ENCODE measurements at regions not wholly inside any gene's neighbourhood (a gene's known extent, or its start where the extent isn't known, plus 50 kb on each side); places are given as distances from the start of the nearest gene placed in this dataset.

DNA sequence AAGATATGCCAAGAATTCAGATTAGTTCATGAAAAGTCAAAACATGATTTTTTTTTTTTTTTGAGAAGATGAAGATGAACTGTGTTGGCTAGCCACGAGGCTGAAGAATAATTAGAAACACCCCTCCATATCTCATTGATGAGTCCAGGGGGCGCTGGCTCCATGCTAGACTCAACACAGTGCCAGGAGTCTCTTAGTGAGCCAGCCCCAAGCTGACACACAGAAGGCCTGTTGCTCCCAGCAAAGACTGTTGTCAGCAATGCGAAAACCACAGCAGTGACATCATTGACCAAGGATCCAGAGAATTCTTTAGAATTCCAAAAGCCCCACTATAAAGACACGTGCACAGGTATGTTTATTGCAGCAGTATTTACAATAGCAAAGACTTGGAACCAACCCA, 185.2 kb downstream of the ANXA2 start:
- H3K9me3 ChIP-seq (ENCODE audit: control insufficient read depth, low read length): no peaks in the 10 kb centered on the region
- H3K27me3 Mint-ChIP-seq (ENCODE audit: insufficient read depth): no peaks in the 10 kb centered on the region
- H3K4me1 Mint-ChIP-seq: peaks cover 9% of the 10 kb centered on the region
- H3K27me3 ChIP-seq (ENCODE audit: control insufficient read depth, insufficient read depth, low read length, poor library complexity, severe bottlenecking): no peaks in the 10 kb centered on the region
- no peaks in the 10 kb centered on the region for H3K36me3 Mint-ChIP-seq (ENCODE audit: low read depth)
- H3K27ac Mint-ChIP-seq: peak overlapping the region; percentile 39
- WGBS, 2 experiments (ENCODE audit: insufficient coverage in 1 of 2, insufficient read length in 1 of 2): 81 to 83% methylated on average over 2 to 4 of the region's 4 CpGs
- DNase-seq: peak; percentile 65
- TF ChIP-seq, protein P1, sequence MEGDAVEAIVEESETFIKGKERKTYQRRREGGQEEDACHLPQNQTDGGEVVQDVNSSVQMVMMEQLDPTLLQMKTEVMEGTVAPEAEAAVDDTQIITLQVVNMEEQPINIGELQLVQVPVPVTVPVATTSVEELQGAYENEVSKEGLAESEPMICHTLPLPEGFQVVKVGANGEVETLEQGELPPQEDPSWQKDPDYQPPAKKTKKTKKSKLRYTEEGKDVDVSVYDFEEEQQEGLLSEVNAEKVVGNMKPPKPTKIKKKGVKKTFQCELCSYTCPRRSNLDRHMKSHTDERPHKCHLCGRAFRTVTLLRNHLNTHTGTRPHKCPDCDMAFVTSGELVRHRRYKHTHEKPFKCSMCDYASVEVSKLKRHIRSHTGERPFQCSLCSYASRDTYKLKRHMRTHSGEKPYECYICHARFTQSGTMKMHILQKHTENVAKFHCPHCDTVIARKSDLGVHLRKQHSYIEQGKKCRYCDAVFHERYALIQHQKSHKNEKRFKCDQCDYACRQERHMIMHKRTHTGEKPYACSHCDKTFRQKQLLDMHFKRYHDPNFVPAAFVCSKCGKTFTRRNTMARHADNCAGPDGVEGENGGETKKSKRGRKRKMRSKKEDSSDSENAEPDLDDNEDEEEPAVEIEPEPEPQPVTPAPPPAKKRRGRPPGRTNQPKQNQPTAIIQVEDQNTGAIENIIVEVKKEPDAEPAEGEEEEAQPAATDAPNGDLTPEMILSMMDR (conservative IDR thresholded peaks at IDR 0.05): peak; percentile 67
- H3K4me3 Mint-ChIP-seq: no peak overlapping the region
- H3K9me3 Mint-ChIP-seq: no peaks in the 10 kb centered on the region
- no peak overlapping the region for H3K4me3 ChIP-seq (ENCODE audit: low read length)
- no peaks in the 10 kb centered on the region for H3K36me3 ChIP-seq (ENCODE audit: control insufficient read depth, insufficient read depth, low read length)
- no peak overlapping the region for H3K9ac ChIP-seq (ENCODE audit: extremely low read depth, low read length, poor library complexity, severe bottlenecking)
- no peaks in the 10 kb centered on the region for H3K4me1 ChIP-seq (ENCODE audit: control insufficient read depth, insufficient read depth, low read length)
- no peak overlapping the region for H3K27ac ChIP-seq (ENCODE audit: low read depth, low read length)

DNA sequence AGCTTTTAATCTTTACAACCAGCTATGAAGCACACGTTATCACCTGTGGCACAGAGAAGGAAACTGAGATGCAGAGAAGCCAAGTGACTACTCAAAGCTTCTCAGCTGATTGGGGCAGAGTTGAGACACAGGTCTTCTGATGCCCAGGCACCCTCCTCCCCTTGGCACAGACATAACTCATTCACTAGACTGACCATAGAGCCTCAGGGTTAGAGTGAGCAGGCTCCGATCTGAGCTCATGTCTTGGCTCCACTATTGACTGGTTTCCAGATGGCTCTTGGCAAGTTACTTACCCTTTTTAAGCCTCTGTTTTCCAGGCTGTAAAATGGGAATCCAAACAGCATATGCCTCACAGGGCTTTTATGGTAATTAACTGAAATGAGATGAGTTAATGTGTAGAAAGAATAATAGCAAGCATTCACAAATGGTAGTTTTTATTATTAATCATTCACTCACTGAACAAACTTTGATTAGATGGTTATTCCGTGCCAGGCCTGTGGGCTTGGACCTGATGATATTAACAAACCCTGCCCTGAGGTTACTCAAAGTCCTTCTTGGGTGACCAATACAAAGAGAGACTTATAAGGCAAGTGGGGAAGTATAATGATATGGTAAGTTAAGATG, 184.3 kb downstream of the ANXA2 start:
- Histone ChIP-seq H3K27me3 (ENCODE audit: control insufficient read depth, insufficient read depth, low read length, poor library complexity, severe bottlenecking) (no peaks in the 10 kb centered on the region), H3K4me1 (ENCODE audit: control insufficient read depth, insufficient read depth, low read length) (no peaks in the 10 kb centered on the region), H3K36me3 (ENCODE audit: control insufficient read depth, insufficient read depth, low read length) (no peaks in the 10 kb centered on the region), H3K9ac (ENCODE audit: extremely low read depth, low read length, poor library complexity, severe bottlenecking) (no peak overlapping the region), H3K9me3 (ENCODE audit: control insufficient read depth, low read length) (no peaks in the 10 kb centered on the region), H3K4me3 (ENCODE audit: low read length) (no peak overlapping the region), H3K27ac (ENCODE audit: low read depth, low read length) (no peak overlapping the region)
- Mint-ChIP-seq H3K4me1 (peaks cover 9% of the 10 kb centered on the region), H3K4me3 (no peak overlapping the region), H3K27ac (no peak overlapping the region), H3K27me3 (ENCODE audit: insufficient read depth) (no peaks in the 10 kb centered on the region), H3K9me3 (no peaks in the 10 kb centered on the region), H3K36me3 (ENCODE audit: low read depth) (no peaks in the 10 kb centered on the region)
- no peak for DNase-seq
- 92 to 96% methylated on average over 2 to 3 of the region's 3 CpGs for WGBS, 2 experiments (ENCODE audit: insufficient coverage in 1 of 2, insufficient read length in 1 of 2)
- TF ChIP-seq, protein P1 (conservative IDR thresholded peaks at IDR 0.05): no peak

DNA sequence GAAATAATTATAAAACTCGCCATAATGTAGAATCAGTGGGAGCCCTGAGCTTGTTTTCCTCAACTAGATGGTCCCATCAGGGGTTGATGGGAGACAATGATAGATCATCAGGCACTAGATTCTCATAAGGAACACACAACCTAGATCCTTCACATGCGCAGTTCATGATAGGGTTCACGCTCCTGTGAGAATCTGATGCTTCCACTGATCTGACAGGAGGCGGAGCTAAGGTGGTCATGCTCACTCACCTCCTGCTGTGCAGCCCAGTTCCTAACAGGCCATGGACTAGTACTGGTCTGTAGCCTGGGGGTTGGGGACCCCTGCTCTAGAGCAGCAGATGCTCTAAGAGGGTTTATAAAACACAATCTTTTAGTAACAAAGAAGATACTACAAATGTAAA, 183.6 kb downstream of the ANXA2 start:
- no peak overlapping the region for H3K9ac ChIP-seq (ENCODE audit: extremely low read depth, low read length, poor library complexity, severe bottlenecking)
- Mint-ChIP-seq H3K27ac (no peak overlapping the region), H3K36me3 (ENCODE audit: low read depth) (no peaks in the 10 kb centered on the region), H3K27me3 (ENCODE audit: insufficient read depth) (no peaks in the 10 kb centered on the region), H3K9me3 (no peaks in the 10 kb centered on the region), H3K4me1 (peaks cover 9% of the 10 kb centered on the region), H3K4me3 (no peak overlapping the region)
- H3K36me3 ChIP-seq (ENCODE audit: control insufficient read depth, insufficient read depth, low read length): no peaks in the 10 kb centered on the region
- no peak overlapping the region for H3K27ac ChIP-seq (ENCODE audit: low read depth, low read length)
- DNase-seq: no peak
- WGBS, 2 experiments (ENCODE audit: insufficient coverage in 1 of 2, insufficient read length in 1 of 2): 94 to 96% methylated on average over 3 to 4 of the region's 4 CpGs
- H3K4me3 ChIP-seq (ENCODE audit: low read length): no peak overlapping the region
- TF ChIP-seq, protein P1 (conservative IDR thresholded peaks at IDR 0.05): no peak
- no peaks in the 10 kb centered on the region for H3K4me1 ChIP-seq (ENCODE audit: control insufficient read depth, insufficient read depth, low read length)
- no peaks in the 10 kb centered on the region for H3K27me3 ChIP-seq (ENCODE audit: control insufficient read depth, insufficient read depth, low read length, poor library complexity, severe bottlenecking)
- no peaks in the 10 kb centered on the region for H3K9me3 ChIP-seq (ENCODE audit: control insufficient read depth, low read length)
